HPDE6-E6E7 (cell line): ENCODE measurements at regions not wholly inside any gene's neighbourhood (a gene's known extent, or its start where the extent isn't known, plus 50 kb on each side); places are given as distances from the start of the nearest gene placed in this dataset.

ENCODE experiments used
- DNase-seq: peaks from one replicate; pipeline ENCODE4 v3.0.0; 2011; ENCODE audit warnings: missing footprints; ENCODE audit errors: extremely low spot score

- DNase-seq: no peak
Measured at GRCh38 chr2:8157621-8158430, 524.0 kb upstream of the ID2 start.

- no peak for DNase-seq
Measured at GRCh38 chr2:8158711-8159110, 523.1 kb upstream of the ID2 start.

DNA sequence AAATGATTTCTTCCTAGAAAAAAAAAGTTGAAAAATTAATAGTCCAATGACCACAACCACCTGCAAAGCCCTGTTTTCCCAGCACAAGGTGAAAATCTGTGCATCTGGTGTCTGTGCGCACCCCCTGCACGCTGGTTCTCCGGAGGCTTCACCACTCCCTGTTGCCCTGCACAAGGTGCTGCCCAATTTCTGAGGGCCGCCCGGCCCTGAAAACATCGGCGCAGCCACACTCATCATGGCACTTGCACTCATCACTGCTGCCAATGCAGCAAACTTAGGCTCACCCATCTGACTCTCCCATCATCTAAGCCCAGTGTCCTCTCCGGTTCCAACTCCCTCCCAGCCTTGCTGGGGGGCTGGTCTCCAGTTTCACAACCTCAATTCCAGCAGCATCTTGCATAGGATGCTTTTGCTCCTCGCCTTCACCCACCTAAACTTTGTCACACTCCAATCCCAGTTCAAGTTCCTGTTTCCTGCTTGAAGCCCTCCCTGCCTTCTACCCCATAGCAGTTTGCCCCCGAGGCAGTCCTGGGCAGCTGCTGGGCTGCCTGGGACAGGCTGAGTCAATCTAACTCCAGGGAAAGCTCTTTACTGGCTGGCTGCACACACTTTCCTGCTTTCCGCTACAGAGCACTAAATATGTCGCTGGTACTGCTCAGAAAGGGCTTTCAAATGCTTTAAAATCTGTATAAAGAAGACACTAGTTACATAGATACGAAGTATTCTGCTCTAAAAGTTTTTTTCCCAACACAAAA is 522.5 kb upstream of the ID2 start:
- no peak for DNase-seq

DNA sequence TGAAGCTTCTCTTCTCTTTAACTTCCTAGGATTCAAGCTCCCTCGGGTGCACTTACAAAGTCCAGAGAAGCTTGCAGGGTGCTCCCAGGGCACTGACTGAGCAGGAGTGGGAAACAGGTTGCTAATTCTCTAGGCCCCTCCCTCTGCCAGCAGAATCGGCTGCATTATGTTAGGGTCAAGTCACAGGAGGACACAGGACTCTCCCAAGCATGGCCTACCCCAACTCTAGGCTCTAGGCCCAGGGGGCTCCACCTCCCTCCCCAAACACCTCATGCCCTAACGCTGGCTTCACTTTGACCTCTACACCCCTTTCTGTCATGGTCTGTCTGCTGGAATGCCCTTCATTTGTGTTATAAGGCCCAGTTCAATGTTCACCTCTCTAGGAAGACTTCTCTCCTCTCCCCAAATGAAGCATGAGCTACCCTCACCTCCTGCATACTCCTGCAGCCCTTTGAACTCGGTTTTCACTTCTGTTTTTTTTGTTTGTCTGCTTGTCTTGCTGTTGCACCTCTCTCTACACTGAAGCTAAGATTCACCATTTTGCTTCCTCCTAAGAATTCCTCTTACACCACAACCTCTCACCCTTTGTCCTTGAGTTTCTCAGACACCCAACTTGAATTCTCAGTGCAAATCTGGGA is 521.8 kb upstream of the ID2 start:
- DNase-seq: no peak

DNA sequence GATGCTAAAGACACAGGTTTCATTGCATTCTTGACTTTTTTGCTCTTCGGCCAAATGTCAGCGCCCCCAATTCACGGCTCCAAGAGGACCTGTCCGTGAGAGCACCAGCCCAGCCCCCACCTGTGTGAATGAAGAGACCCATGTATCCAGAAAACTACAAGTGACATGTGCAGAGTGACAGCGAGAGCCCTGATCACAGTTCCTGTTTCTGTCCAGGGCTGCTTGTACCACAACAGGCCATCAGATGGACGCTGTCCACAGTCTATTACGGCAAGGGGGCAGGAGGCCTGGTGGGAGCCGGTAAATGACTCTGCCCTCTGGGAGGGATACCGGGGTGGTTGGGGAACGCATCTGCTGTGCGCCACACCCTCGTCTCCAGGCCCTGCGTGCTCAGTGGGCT is 520.9 kb upstream of the ID2 start:
- DNase-seq: no peak

DNA sequence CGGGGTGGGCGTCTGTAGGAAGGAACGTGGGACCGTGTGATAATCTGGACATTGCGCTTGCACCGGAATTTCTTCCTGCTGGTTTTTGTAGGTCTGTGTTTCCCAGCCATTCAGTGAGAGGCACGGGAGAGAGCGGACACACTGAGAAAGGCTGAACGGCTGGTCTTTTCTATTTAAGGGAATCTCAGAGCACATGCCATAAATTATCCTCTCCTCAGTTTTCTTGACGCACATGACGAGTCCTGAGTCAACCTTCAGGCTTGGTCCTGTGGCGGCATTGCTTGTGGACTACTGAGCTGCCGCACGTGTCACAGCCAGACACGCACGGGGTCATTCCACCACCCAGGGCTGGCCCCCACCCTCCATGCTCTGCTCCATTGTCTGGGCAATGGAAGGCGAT is 519.3 kb upstream of the ID2 start:
- no peak for DNase-seq

DNA sequence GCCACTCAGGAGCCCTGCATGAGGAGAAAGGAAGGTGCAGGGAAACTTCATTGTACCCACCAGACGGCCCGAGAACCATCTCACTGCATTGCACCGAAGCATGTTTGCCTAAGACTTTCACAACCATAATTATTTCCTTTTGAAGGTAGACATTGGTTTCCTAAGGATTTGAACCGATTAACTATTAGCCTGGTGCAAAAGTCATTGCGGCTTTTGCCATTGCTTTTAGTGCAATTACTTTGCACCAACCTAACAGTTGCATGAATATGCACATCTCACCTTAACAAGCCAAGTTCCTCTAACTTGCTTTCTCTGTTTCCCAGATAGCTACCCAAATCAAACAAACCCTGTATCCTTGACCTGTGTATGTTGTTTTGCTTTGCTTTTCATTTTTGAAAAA is 516.3 kb upstream of the ID2 start:
- no peak for DNase-seq

DNA sequence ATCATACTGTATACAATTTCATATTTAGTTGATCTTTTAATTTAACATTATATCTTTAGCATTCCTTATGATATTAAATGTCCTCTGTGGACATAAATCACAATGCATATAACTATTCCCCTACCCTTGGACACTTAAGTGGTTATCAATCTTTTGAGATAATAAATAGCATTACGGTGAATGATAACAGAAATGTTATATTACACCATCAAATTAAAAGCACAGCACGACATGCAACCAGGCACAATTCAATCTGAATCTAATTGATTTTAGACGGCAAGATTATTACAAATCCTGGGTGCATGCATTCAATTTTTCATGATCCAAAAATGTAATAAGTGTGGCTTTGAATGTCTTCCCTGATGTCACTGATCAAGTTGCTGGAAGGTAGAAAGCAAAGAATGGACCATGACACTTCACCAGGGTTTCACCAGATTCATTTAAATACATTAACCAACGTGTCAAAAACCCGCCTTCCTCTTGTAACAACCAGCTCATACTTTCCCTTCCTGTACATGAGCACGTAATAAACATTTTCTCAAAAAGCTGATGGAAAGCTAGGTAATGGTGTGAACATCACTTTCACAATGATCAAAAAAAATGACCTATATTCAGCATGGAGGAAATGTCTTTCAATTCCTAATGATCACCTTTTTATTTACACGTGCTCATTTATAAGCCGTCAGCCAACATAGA is 513.7 kb upstream of the ID2 start:
- DNase-seq: no peak

DNA sequence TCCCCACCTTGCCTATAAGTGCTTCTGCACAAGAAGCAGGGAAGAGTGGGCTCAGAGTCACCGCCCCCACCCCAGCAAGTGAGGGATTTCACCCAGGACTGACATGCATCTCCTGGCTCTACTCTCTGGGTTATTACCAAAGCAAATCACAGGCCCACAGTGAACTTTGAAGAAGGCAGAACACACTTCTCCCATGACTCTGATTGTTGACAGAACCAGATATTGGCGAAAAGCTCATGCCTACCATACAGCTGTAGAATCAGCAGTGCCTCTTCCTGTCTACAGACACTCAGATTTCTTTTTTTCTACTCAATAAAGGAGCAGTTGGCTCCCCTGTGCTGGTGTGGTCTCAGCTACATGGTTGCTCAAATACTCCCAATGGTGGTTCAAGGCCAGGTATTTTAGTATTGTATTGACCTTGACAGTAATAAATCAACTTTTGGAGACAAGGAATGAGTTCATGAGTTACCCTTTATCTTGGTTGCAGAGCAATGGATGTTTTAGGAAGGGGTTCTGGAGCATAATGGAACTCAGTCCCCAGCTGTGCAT is 512.9 kb upstream of the ID2 start:
- DNase-seq: no peak

DNA sequence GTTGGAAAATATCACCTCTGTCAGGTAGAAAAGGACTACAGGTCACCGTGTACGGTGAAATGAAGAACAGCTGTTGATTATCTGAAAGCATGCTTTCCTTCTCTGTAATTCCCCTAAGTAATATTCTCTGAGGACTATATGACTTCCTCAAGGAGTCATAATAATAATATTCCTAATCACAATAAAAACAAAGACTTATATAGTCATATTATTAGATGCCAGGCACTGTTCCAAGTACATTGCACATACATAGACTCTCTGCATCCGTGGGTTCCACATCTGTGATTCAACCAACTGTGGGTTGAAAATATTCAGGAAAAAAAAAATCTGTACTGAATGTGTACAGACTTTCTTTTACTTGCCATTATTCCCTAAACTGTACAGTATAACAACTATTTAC is 512.4 kb upstream of the ID2 start:
- DNase-seq: no peak

DNA sequence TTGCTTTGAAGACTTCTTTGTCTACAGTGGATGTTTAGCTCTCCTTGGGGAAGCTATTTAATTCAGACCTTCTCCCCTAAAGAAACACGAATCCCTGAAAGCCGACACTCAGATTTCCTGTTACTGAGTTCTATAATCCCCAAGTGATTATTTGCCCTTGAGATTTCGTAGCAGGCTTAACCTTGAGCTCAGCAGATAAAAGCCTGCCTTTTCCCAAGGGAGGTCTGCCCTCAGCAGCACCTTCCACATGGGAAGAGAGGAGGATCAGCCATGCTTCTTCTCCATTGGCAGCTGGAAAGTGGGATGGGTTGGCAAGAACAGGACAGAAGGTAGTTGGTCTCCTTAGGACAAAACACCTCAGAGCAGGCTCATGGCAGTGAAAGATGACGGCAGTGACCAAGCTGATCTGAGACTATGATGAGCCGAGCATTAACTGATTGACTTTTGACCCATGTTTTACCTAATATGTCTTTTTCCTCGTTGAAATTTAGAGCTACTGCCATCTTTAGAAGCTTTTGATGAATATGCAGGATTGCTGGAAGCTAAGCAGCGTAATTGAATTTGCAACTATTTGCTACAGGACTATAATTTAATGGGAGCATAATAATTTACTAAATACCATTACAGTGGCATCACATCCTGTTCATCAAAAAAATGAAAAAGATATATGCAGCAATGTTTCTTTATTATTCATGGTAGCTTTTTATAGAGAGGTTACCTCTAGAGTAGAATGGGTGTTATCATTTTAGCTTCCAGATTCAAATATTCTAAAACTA is 511.1 kb upstream of the ID2 start:
- DNase-seq: no peak

DNA sequence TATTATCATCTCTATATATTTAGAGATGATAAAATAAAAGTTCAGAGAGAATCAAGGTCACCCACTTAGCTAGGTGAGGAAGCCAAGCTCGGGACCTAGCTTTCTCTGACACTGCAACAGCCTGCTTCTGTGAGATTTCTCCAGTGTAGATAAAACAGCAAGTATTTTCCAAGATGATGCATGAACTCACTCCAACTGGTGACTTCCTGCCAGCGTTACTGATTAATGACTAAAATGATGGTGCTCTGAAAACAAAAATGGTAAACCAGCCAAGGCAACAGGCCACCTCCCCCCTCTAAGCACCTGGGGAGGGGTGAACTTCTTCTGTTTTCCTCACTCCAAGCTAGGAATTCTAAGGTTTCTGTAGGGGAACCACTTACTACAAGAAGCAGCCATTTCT is 510.2 kb upstream of the ID2 start:
- no peak for DNase-seq

GRCh38 chr2:8172661-8173060 is 509.2 kb upstream of the ID2 start:
- DNase-seq: no peak

DNA sequence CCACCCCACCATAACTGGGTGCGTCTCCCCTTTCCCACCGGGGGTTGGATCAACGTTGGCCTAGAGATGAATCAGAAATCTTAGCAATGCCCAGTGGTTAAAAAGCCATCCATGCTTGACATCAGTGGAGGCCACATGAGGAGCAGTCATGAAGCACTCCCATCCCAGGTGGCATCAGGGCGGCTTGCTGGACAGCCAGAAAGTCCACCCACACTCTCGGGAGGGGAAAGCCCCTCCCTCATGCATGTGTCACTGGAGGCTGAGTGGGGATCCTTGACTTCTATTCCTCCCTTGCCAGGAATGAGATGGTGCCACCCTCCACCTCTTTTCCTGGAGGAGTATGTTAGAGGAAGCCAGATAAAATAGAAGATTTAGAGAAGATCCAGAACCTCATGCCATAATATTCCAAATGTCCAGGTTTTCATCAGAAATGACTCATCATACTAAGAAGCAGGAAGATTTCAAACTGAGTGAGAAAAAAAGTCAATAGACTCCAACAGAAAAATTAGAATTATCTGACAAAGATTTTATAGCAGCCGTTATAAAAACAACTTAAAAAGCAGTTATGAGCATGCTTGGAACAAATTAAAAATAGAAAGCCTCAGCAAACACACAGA is 507.1 kb upstream of the ID2 start:
- no peak for DNase-seq

DNA sequence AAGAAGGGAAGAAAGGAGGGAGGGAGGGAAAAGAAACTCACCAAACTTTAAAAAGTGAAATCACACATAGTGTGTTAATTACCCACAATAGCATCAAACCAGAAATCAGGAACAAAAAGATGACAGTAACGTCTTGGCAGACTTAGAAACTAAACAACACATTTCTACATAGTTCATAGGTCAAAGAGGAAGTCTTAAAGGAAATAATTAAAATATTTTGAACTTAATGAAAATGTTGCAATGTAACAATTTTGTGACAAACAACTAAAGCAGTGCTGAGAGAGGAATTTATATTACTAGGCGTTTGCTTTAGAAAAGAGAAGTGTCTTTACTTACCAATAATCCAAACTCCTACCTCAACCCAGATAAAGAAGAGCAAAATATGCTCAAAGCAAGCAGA is 505.0 kb upstream of the ID2 start:
- DNase-seq: no peak

- DNase-seq: no peak
Measured at GRCh38 chr2:8177566-8177965, 504.3 kb upstream of the ID2 start.

DNA sequence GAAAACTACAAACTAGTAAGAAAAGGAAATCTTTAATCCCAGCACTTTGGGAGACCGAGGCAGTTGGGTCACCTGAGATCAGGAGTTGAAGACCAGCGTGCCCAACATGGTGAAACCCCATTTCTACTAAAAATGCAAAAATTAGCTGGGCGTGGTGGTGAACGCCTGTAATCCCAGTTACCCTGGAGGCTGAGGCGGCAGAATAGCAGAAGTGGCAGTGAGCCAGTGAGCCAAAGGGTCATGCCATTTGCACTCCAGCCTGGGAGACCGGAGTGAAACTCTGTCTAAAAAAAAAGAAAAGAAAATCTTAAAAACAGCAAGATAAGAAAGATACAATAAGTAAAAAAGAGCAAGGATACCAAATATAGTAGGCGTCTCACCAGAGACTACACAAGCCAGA is 502.9 kb upstream of the ID2 start:
- DNase-seq: no peak

GRCh38 chr2:8189316-8189715 is 492.5 kb upstream of the ID2 start:
- no peak for DNase-seq

GRCh38 chr2:8190279-8190678 is 491.6 kb upstream of the ID2 start:
- DNase-seq: no peak

GRCh38 chr2:8191427-8191826 is 490.4 kb upstream of the ID2 start:
- no peak for DNase-seq

- no peak for DNase-seq
Measured at GRCh38 chr2:8193146-8193545, 488.7 kb upstream of the ID2 start.
